NCI-H82 treated with DMSO at 0.1 percent for 48 hours (cell line): ENCODE measurements at regions not wholly inside any gene's neighbourhood (a gene's known extent, or its start where the extent isn't known, plus 50 kb on each side); places are given as distances from the start of the nearest gene placed in this dataset.
"Not testable (repeated sequence)": the region's sequence is repeated elsewhere in the genome, so short reads cannot be mapped to it uniquely, and the experiment has no call there.

Experiments used
- DNase-seq: peaks from one replicate; lab custom pipeline; 2025; ENCODE audit not compliant: unreplicated experiment; lab: John Stamatoyannopoulos, UW

GRCh38 chr4:91837608-91838029 is 466.1 kb upstream of the GRID2 start:
- DNase-seq, result no peak

GRCh38 chr4:91838181-91838861 is 465.4 kb upstream of the GRID2 start:
- no peak for DNase-seq

DNA sequence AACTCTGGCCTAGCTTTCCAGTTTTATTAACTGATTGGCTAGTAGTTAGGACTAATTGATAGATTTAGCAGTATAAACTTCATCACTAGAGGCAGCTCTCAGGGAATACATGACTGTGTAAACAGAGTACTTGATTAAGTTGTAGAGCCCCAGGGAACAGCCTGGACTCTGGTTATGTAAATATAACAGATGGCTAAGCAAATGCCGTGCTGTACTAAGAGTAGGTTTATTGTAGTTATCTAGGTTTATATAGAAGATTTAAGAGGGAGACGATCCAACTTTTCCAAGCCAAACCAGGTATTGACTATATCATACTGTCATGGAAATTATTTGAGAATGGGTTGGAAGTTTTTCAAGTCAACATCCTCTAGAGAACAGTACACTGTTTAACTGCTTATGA is 463.4 kb upstream of the GRID2 start:
- DNase-seq, result no peak

GRCh38 chr4:91846233-91846632 is 457.5 kb upstream of the GRID2 start:
- no peak for DNase-seq

DNA sequence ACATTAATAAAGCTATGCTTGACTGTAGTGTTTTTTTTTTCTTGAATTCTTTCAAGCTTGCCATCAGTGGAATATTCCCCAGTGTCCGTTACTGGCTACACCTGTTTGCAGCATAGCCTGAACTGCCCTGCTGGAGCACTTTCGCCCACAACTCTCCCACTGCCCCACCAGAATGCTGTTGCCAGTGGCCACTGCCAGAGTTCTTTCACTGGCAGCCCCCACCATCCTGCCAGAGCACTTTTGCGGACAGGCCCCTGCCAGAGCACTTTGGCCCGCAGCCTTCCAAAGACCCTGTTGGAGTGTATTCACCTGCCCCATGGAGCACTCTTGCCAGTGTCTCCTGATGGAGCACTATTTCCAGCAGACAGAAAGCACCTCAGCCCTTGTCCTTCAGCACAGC is 452.3 kb upstream of the GRID2 start:
- no peak for DNase-seq

DNA sequence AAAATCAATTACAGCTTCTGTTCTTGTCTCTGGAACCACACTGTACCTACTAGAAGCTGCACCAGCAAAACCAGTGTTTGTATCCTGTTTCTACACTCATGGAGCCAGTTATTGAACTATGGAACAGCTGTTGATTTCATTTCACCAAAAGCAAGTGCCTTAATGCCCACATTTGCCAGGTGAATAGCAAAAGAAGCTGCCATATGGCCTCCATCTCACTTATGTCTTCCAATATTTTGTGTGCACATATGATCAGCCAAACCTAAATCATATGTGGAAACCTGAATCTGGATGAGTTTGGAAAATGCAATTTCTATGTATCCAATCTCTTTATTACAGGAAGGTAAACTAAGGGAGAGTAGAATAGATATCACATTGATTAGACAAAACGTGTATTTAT is 415.8 kb upstream of the GRID2 start:
- DNase-seq, result no peak

DNA sequence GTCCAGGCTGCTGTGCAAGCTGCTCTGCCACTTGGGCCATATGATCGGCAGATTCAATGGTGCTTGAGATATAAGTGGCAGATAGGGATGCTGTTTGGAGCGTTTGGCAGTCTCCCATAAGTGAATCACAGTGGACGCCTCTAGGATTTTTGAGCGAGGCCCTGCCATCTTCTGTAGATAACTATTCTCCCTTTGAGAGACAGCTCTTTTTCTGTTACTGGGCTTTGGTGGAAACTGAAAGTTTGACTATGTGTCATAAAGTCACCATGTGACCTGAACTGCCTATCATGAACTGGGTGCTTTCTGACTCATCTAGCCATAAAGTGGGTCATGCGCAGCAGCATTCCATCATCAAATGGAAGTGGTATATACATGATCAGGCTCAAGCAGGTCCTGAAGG is 412.5 kb upstream of the GRID2 start:
- not testable (repeated sequence) for DNase-seq

- DNase-seq, result no peak
Observed at GRCh38 chr4:91894006-91894405, 409.8 kb upstream of the GRID2 start.

DNA sequence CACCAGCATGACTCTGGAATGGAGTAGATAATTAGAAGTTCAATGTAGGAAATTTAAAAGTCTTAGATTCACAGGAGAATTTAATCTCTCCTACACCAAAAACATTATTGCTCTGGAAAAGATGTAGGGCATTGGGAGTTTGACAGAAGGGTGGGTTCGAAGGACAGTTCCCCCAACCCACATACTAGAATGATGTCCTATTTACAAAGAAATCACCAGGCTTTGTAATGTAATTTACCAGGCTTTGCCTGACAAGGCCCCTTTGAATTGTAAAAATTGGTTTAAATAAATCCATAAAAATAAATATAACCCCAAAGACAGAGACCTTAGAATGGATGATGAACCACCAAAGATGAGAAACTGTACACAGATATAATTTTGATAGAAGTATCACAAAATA is 399.2 kb upstream of the GRID2 start:
- DNase-seq, result no peak

DNA sequence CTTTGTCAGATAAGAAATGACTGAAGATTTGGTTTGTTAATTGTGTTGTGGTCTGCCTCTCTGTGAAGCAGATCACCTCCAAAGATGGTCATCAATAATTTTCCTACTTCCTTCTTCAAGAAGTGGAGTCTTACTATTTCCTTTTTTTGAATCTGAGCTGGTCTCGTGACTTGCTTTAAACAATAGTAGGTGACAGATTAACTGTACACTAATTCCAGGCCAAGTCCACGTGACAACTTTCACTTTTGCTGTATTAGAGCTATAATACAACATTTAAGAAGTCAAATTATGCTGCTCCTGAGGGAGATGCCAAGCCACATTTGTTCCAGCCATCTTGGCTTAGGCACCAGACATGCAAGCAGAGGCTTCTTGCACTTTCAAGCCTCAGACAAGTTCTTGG is 393.8 kb upstream of the GRID2 start:
- no peak for DNase-seq

DNA sequence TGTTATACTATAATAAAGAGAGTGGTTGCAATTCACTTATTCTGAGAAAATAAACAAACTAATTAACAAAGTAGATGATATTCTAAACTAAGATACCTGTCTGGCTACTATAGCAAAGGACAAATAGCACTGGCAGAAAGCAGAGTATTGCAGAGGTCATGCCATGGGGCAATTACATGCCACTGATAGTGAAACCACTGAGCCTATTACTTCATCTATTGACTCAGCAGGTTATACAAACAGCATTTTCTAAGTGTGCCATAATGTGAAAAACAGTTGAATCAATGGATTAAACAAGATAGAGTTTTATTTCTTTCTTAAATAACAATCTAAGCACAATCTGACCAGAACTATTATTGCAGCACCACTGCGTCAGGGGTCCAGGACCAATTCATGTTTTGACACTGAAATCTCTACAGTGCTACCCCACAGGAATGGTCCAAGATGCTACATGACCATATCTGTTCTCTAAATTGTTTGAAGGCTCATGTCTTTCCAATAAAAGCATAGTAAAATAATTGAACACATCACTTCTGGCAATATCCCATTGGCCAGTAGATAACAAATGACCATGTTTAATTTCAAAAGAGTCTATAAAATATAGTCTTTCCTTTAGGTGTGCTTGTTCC is 389.5 kb upstream of the GRID2 start:
- DNase-seq, result no peak

GRCh38 chr4:91916219-91916618 is 387.5 kb upstream of the GRID2 start:
- no peak for DNase-seq

- DNase-seq, result no peak
Observed at GRCh38 chr4:91924625-91925024, 379.1 kb upstream of the GRID2 start.

- no peak for DNase-seq
Observed at GRCh38 chr4:91935217-91935616, 368.5 kb upstream of the GRID2 start.

DNA sequence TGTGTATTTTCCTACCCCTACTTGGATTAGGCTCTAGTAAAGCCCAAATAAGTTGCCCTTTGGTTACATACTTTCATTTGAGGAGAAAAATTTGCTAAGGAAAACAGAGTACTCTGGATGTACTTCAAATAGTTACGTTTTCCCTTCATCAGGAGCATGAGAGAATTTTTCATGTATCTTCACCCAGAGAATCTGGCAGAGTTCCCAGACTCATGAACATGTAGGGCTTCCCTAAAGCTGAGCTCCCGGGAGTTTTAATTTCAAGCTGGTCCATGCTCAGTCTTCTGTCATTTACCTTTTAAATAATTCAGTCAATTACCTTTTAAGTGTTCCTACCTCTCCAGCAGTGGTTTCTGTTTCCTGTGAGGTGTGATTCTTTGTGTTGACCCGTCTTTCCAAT is 367.5 kb upstream of the GRID2 start:
- no peak for DNase-seq

- DNase-seq, result no peak
Observed at GRCh38 chr4:91957963-91958362, 345.8 kb upstream of the GRID2 start.

DNA sequence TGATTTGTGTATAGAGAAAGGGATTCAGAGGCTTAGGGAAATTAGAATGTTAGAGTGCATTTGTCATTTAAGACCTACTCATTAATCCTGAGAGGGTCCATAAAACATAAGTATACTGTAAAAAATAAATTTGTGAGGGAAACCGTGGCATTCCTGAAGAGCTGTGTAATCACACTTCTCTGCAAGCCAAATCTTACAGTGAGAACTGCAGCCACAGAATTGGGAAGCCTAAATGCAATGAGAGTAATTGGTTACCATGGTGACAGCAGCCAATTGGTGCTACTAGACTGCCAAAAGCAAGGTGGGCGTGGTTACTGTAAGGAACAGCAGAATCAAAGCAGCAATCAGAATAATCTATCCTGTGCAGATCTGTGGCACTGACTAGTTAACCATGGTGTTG is 345.2 kb upstream of the GRID2 start:
- no peak for DNase-seq

- no peak for DNase-seq
Observed at GRCh38 chr4:91961504-91961903, 342.3 kb upstream of the GRID2 start.

DNA sequence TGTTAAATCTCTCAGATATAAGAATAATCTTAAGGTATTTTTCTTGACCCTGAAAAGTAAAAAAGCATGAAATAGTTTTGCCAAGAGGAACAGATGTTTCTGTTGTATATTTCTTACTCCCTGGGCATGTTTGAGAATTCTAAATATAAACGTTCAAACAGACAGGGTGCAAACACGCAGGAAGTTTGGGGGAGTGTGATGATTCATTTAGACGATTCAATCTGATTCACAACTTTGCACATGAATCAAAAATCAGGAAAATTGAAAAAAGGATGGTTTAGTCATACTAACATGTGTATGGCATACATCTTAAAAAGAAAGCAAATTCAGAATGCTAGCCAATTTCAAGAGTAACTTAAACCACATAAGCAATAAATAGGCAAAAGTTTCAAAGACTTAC is 340.3 kb upstream of the GRID2 start:
- DNase-seq, result no peak

DNA sequence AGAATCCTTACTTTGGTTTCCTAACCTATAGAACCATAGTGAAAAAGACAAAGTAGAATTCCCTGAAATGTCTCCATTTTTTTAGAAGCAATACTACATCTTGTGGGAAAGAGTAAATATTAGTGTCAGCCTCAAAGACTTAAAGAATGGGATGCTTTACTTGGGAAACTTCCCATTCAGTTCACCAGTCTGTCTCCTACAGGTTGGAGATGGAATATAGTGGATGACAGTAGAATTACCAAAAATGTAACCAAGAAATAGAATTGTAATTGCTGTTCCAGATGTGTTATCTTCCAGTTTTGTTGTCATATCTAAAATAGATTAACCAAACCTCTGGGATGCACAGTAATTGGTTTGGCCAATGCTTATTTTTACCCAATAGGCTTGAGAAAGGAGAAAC is 338.6 kb upstream of the GRID2 start:
- no peak for DNase-seq

- DNase-seq, result no peak
Observed at GRCh38 chr4:91973479-91974153, 330.1 kb upstream of the GRID2 start.

DNA sequence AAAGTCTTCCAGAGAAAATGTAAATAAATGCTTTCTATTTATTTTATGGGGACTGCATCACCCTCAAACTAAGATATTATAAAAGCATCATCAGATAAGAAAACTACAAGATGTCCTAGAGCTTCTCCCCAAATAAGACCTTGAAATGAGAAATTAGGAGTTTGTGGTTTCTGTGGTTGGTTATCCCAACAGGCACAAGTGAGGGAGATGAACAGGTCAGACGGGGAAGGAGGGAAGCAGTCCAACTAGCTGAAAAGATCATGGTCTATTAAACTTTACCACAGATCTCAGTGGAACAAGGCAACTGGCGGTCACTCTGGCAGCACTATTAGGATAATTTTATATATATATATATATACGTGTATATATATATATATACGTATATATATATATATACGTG is 319.3 kb upstream of the GRID2 start:
- no peak for DNase-seq

- no peak for DNase-seq
Observed at GRCh38 chr4:91989914-91990313, 313.9 kb upstream of the GRID2 start.
